ENCODE measurements at regions not wholly inside any gene's neighbourhood (a gene's known extent, or its start where the extent isn't known, plus 50 kb on each side); places are given as distances from the start of the nearest gene placed in this dataset.

- TF ChIP-seq, protein P1, sequence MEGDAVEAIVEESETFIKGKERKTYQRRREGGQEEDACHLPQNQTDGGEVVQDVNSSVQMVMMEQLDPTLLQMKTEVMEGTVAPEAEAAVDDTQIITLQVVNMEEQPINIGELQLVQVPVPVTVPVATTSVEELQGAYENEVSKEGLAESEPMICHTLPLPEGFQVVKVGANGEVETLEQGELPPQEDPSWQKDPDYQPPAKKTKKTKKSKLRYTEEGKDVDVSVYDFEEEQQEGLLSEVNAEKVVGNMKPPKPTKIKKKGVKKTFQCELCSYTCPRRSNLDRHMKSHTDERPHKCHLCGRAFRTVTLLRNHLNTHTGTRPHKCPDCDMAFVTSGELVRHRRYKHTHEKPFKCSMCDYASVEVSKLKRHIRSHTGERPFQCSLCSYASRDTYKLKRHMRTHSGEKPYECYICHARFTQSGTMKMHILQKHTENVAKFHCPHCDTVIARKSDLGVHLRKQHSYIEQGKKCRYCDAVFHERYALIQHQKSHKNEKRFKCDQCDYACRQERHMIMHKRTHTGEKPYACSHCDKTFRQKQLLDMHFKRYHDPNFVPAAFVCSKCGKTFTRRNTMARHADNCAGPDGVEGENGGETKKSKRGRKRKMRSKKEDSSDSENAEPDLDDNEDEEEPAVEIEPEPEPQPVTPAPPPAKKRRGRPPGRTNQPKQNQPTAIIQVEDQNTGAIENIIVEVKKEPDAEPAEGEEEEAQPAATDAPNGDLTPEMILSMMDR (conservative IDR thresholded peaks at IDR 0.05; ENCODE audit: low read length) = no peak
- TF ChIP-seq EZH2phosphoT487 (IDR thresholded peaks at IDR 0.05; ENCODE audit: borderline replicate concordance) = no peak
Measured at GRCh38 chr3:6654670-6655069, 206.2 kb upstream of the GRM7 start.

GRCh38 chr3:6655275-6655674, 205.6 kb upstream of the GRM7 start:
- Histone ChIP-seq H3K9ac (ENCODE audit: low read depth, low read length, poor library complexity, severe bottlenecking) (no peak overlapping the region), H4K20me1 (ENCODE audit: insufficient read depth, low read length, poor library complexity, severe bottlenecking) (no peaks in the 10 kb centered on the region), H3K79me2 (ENCODE audit: insufficient read depth, low read length) (no peaks in the 10 kb centered on the region), H3K9me2 (replicated peaks; ENCODE audit: low read depth, low read length) (no peaks in the 10 kb centered on the region), H3K4me1 (ENCODE audit: insufficient read depth, low read length, poor library complexity, severe bottlenecking) (no peaks in the 10 kb centered on the region), H3K4me2 (ENCODE audit: low read depth, low read length, poor library complexity, severe bottlenecking) (no peak overlapping the region), H3K36me3 (ENCODE audit: insufficient read depth, low read length) (peaks cover 7% of the 10 kb centered on the region; the same call in 1 of the 2 replicates), H3K9me3 (ENCODE audit: insufficient read depth, low read depth, low read length) (peaks cover 10% of the 10 kb centered on the region; the same call in 1 of the 2 replicates), H3K27me3 (ENCODE audit: insufficient read depth, low read length, poor library complexity, severe bottlenecking) (no peaks in the 10 kb centered on the region), H3F3A (ENCODE audit: low read depth) (no peaks in the 10 kb centered on the region), H2AFZ (ENCODE audit: low read length) (no peak overlapping the region), H3K4me3 (ENCODE audit: low read length, poor library complexity, severe bottlenecking) (no peak overlapping the region)
- no peak for TF ChIP-seq EZH2phosphoT487 (IDR thresholded peaks at IDR 0.05; ENCODE audit: borderline replicate concordance)

More at GRCh38 chr3:6654670-6655069, 206.2 kb upstream of the GRM7 start:
- Histone ChIP-seq H3K79me2 (ENCODE audit: insufficient read depth, low read length) (no peaks in the 10 kb centered on the region), H3K9ac (ENCODE audit: low read depth, low read length, poor library complexity, severe bottlenecking) (no peak overlapping the region), H3K9me3 (ENCODE audit: insufficient read depth, low read depth, low read length) (peaks cover 10% of the 10 kb centered on the region; the same call in 1 of the 2 replicates), H3K4me2 (ENCODE audit: low read depth, low read length, poor library complexity, severe bottlenecking) (no peak overlapping the region), H2AFZ (ENCODE audit: low read length) (no peak overlapping the region), H3K36me3 (ENCODE audit: insufficient read depth, low read length) (peaks cover 7% of the 10 kb centered on the region; the same call in 1 of the 2 replicates), H3K27me3 (ENCODE audit: insufficient read depth, low read length, poor library complexity, severe bottlenecking) (no peaks in the 10 kb centered on the region), H3K9me2 (replicated peaks; ENCODE audit: low read depth, low read length) (no peaks in the 10 kb centered on the region), H3K4me1 (ENCODE audit: insufficient read depth, low read length, poor library complexity, severe bottlenecking) (no peaks in the 10 kb centered on the region), H3F3A (ENCODE audit: low read depth) (no peaks in the 10 kb centered on the region), H4K20me1 (ENCODE audit: insufficient read depth, low read length, poor library complexity, severe bottlenecking) (no peaks in the 10 kb centered on the region), H3K4me3 (ENCODE audit: low read length, poor library complexity, severe bottlenecking) (no peak overlapping the region)

DNA sequence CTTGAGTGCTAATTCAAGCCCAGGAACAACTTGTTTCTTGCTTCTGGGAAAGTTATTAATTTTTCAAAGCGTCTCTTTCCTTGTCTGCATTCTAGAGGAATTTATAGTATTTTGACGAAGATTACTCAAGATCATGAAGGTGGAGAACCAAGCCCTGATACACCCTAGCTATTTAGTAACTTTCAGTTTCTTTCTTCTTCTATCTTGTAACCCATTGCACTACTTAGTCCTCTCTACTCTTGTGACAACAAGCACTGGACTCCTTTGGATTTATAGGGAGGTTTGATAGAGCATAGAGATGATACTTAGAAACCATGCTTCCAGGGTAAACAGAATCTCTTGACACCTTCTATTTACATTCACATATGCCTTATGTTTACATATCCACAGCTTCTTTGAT, 203.3 kb upstream of the GRM7 start:
- Histone ChIP-seq H3K27me3 (ENCODE audit: insufficient read depth, low read length, poor library complexity, severe bottlenecking) (no peaks in the 10 kb centered on the region), H2AFZ (ENCODE audit: low read length) (no peak overlapping the region), H3K4me1 (ENCODE audit: insufficient read depth, low read length, poor library complexity, severe bottlenecking) (no peaks in the 10 kb centered on the region), H3K36me3 (ENCODE audit: insufficient read depth, low read length) (peaks cover 10% of the 10 kb centered on the region; the same call in 1 of the 2 replicates), H3K9me3 (ENCODE audit: insufficient read depth, low read depth, low read length) (peaks cover 10% of the 10 kb centered on the region; the same call in 1 of the 2 replicates), H3K79me2 (ENCODE audit: insufficient read depth, low read length) (no peaks in the 10 kb centered on the region), H3F3A (ENCODE audit: low read depth) (no peaks in the 10 kb centered on the region), H3K9ac (ENCODE audit: low read depth, low read length, poor library complexity, severe bottlenecking) (no peak overlapping the region), H3K4me3 (ENCODE audit: low read length, poor library complexity, severe bottlenecking) (no peak overlapping the region), H4K20me1 (ENCODE audit: insufficient read depth, low read length, poor library complexity, severe bottlenecking) (no peaks in the 10 kb centered on the region), H3K9me2 (replicated peaks; ENCODE audit: low read depth, low read length) (no peaks in the 10 kb centered on the region), H3K4me2 (ENCODE audit: low read depth, low read length, poor library complexity, severe bottlenecking) (no peak overlapping the region)
- TF ChIP-seq EZH2phosphoT487 (IDR thresholded peaks at IDR 0.05; ENCODE audit: borderline replicate concordance) = no peak
- TF ChIP-seq, protein P1 (conservative IDR thresholded peaks at IDR 0.05; ENCODE audit: low read length) = no peak

DNA sequence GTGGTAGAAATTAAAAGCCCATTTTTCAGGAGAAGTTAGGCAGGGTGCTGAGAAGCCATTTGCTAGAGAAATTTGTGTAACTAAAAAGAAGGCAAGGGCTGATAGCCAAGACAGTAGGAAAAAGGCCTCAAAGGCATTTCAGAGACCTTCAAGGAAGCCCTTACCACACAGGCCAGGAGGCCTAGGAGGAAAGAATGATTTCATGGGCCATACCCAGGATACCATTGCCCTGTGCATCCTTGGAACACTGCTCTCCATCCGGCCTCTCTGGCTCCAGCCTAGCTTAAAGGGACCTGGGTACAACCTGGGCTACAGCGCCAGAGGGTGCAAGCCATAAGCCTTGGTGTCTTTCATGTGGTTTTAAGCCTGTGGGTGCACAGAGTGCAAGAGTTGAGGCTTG, 193.6 kb upstream of the GRM7 start:
- Histone ChIP-seq H3K27me3 (ENCODE audit: insufficient read depth, low read length, poor library complexity, severe bottlenecking) (no peaks in the 10 kb centered on the region), H3K9ac (ENCODE audit: low read depth, low read length, poor library complexity, severe bottlenecking) (no peak overlapping the region), H3K9me3 (ENCODE audit: insufficient read depth, low read depth, low read length) (peaks cover 12% of the 10 kb centered on the region; the same call in 1 of the 2 replicates), H3K36me3 (ENCODE audit: insufficient read depth, low read length) (no peaks in the 10 kb centered on the region), H3F3A (ENCODE audit: low read depth) (no peaks in the 10 kb centered on the region), H3K4me1 (ENCODE audit: insufficient read depth, low read length, poor library complexity, severe bottlenecking) (no peaks in the 10 kb centered on the region), H3K79me2 (ENCODE audit: insufficient read depth, low read length) (no peaks in the 10 kb centered on the region), H4K20me1 (ENCODE audit: insufficient read depth, low read length, poor library complexity, severe bottlenecking) (no peaks in the 10 kb centered on the region), H2AFZ (ENCODE audit: low read length) (no peak overlapping the region), H3K4me3 (ENCODE audit: low read length, poor library complexity, severe bottlenecking) (no peak overlapping the region), H3K9me2 (replicated peaks; ENCODE audit: low read depth, low read length) (no peaks in the 10 kb centered on the region), H3K4me2 (ENCODE audit: low read depth, low read length, poor library complexity, severe bottlenecking) (no peak overlapping the region)
- TF ChIP-seq EZH2phosphoT487 (IDR thresholded peaks at IDR 0.05; ENCODE audit: borderline replicate concordance) = no peak
- TF ChIP-seq, protein P1 (conservative IDR thresholded peaks at IDR 0.05; ENCODE audit: low read length) = no peak

Measured in Loucy (cell line).